HUES6 (cell line): ENCODE measurements at regions not wholly inside any gene's neighbourhood (a gene's known extent, or its start where the extent isn't known, plus 50 kb on each side); places are given as distances from the start of the nearest gene placed in this dataset.
"Not testable (repeated sequence)": the region's sequence is repeated elsewhere in the genome, so short reads cannot be mapped to it uniquely, and the experiment has no call there.

Experiments
- H3K27ac ChIP-seq: 2 replicates; pipeline ENCODE4 v1.7.0; 2013; ENCODE audit warnings: low read depth, mild to moderate bottlenecking, low read length, inconsistent platforms
- H3K27me3 ChIP-seq: 2 replicates; pipeline ENCODE4 v1.6.1; 2013; ENCODE audit warnings: low read length; ENCODE audit not compliant: control insufficient read depth, insufficient read depth
- H3K36me3 ChIP-seq: 2 replicates; pipeline ENCODE4 v1.6.1; 2013; ENCODE audit warnings: low read length; ENCODE audit not compliant: control insufficient read depth, insufficient read depth
- H3K4me1 ChIP-seq: 2 replicates; pipeline ENCODE4 v1.6.1; 2013; ENCODE audit warnings: low read length; ENCODE audit not compliant: control insufficient read depth, insufficient read depth
- H3K4me3 ChIP-seq: 2 replicates; pipeline ENCODE4 v1.5.1; 2013; ENCODE audit warnings: low read depth, low read length
- H3K9ac ChIP-seq: one replicate; pipeline ENCODE4 v1.6.1; 2013; ENCODE audit warnings: mild to moderate bottlenecking, low read length
- H3K9me3 ChIP-seq: 2 replicates; pipeline ENCODE4 v1.6.1; 2013; ENCODE audit warnings: low read depth, low read length; ENCODE audit not compliant: control insufficient read depth, insufficient read depth

DNA sequence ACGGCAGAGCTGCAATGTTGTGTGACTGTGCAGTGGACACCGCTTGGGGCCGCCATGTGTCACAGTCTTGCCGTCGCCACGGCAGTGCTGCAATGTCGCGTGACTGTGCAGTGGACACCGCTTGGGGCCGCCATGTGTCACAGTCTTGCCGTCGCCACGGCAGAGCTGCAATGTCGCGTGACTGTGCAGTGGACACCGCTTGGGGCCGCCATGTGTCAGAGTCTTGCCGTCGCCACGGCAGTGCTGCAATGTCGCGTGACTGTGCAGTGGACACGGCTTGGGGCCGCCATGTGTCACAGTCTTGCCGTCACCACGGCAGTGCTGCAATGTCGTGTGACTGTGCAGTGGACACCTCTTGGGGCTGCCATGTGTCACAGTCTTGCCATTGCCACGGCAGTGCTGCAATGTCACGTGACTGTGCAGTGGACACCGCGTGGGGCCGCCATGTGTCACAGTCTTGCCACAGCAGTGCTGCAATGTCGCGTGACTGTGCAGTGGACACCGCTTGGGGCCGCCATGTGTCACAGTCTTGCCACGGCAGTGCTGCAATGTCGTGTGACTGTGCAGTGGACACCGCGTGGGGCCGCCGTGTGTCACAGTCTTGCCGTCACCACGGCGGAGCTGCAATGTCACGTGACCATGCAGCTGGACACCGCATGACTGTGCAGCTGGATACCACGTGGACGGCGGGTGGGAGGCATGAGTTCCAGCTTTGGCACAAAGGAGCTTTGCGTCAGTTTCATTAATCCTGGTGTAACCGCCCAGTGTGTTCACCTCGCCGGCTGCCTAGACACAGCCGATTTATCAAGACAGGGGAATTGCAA is 182.1 kb upstream of the FOXD4L5 start:
- not testable (repeated sequence) for H3K4me1 ChIP-seq, H3K4me3 ChIP-seq, H3K27ac ChIP-seq, H3K9ac ChIP-seq, H3K27me3 ChIP-seq, H3K36me3 ChIP-seq
- peaks cover 50% of the 10 kb centered on the region; the same call in 1 of the 2 replicates for H3K9me3 ChIP-seq

DNA sequence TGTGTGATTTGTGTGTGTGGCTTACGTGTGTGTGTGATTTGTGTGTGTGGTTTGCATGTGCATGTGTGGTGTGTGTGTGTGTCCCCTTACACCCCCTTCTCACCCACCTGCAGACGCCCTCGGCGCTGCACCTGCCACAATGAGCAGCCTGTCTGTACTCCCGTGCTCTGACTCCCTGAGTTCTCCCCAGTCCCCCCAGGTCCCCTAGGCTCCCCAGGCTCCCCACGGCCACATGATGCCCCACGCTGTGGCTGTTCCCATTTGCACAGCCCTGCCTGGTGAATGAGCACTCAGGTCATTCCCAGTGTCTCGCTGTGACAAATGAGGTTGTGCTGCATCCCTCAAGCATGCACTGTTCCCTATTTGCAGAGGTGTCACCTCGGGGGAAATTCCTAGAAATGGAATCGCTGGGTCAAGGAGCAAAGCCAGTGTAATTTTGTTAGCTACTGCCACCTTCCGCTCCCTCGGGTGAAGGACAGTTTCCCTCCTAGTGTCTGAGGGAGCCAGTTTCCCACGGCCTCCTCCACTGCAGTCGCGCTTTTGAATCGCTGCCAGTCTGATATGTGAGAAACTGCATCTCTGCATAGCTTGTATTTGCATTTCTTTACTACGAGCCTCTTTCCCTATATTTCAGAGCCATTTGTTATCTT is 180.4 kb upstream of the FOXD4L5 start:
- H3K4me1 ChIP-seq, H3K27ac ChIP-seq, H3K36me3 ChIP-seq, H3K27me3 ChIP-seq, H3K4me3 ChIP-seq, H3K9ac ChIP-seq: not testable (repeated sequence)
- H3K9me3 ChIP-seq = peaks cover 50% of the 10 kb centered on the region; the same call in 1 of the 2 replicates

DNA sequence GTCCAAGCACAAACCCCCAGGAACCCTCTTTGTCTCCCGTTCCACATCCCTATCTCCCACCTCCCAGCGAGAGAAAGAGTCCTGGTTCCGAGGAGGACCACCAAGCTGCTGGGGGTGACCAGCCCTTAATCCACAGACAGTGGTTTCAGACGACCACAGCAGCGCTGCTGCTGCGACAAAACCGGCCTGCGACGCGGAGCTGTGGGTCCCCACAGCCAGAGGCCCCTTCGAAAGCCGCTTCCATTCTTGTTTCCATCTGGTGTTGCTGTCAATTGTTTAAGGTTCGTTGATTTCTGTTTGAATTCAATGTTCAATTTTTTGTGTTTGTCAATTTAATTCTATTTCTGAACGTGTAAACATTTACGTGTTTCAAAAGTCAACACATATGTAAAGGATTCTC is 177.5 kb upstream of the FOXD4L5 start:
- H3K36me3 ChIP-seq, H3K9ac ChIP-seq, H3K27ac ChIP-seq, H3K4me1 ChIP-seq, H3K4me3 ChIP-seq, H3K27me3 ChIP-seq: not testable (repeated sequence)
- H3K9me3 ChIP-seq = peaks cover 64% of the 10 kb centered on the region; the same call in 1 of the 2 replicates

DNA sequence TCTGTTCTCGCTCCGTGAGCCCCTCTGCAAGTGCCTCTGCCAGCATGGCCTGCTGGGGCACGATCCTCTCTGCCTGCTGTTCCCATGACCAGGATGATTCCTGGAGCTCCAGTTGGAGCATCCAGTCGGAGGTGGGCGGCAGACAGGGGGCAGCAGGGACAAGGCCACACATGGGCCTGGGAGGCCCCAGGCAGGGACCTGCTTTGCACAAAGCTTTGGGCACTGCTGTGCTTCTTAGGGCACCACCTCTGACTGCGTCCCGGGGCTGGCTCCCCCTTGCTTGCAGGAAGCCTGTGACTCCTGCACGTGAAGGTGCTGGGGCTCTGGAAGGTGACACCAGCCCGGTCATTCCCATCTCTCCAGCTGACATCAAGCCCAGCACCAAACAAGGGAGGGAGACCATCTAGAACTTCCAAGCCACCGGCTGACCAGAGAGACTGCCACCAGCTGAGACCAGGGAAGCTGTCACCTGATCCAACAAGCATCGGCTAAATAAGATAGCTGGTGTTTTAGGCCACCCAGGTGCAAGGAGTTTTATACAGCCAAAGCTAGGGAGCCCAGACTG is 174.8 kb upstream of the FOXD4L5 start:
- H3K27ac ChIP-seq = no peak overlapping the region

DNA sequence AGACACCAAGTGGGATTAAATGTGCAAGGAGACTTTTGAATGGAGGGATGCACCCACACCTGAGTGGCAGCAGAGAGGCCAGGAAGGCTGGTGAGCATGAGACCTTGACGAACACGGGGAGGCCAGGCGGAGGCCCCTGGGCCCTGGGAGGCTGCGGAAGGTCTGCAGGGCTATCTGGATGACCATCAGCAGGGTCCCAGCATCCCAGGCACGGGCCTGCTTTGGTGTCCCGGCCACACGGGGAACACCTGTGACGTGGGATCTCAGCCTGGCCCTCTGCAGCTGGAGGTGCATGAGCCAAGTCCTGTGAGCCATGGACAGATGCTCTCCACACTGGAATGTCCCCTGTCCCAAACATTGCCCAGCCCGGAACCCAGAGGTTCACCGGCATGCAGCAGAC is 174.0 kb upstream of the FOXD4L5 start:
- H3K4me3 ChIP-seq = no peak overlapping the region
- H3K27ac ChIP-seq = no peak overlapping the region
- H3K4me1 ChIP-seq = no peaks in the 10 kb centered on the region
- H3K9ac ChIP-seq = no peak overlapping the region
- peaks cover 58% of the 10 kb centered on the region; the same call in 1 of the 2 replicates for H3K9me3 ChIP-seq
- no peaks in the 10 kb centered on the region for H3K36me3 ChIP-seq
- no peaks in the 10 kb centered on the region for H3K27me3 ChIP-seq

More for the DNA sequence above, 174.8 kb upstream of the FOXD4L5 start:
- H3K4me1 ChIP-seq = no peaks in the 10 kb centered on the region
- peaks cover 61% of the 10 kb centered on the region; the same call in 1 of the 2 replicates for H3K9me3 ChIP-seq
- H3K4me3 ChIP-seq = no peak overlapping the region
- H3K9ac ChIP-seq = no peak overlapping the region
- H3K36me3 ChIP-seq = no peaks in the 10 kb centered on the region
- no peaks in the 10 kb centered on the region for H3K27me3 ChIP-seq

DNA sequence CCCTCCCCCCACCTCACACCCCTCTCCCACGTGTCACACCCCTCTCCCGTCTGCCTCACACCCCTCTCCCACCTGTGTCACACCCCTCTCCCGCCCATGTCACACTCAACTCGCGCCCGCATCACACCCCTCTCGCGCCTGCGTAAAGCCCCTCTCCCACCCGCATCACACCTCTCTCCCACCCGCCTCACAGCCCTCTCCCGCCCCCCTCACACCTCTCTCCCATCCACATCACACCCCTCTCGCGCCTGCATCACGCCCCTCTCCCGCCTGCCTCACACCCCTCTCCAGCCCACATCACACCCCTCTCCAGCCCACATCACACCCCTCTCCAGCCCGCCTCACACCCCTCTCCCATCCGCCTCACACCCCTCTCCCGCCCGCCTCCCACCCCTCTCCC is 173.5 kb upstream of the FOXD4L5 start:
- Histone ChIP-seq H3K27me3 (no peaks in the 10 kb centered on the region), H3K27ac (no peak overlapping the region), H3K9me3 (peaks cover 55% of the 10 kb centered on the region; the same call in 1 of the 2 replicates), H3K4me3 (no peak overlapping the region), H3K9ac (no peak overlapping the region), H3K4me1 (no peaks in the 10 kb centered on the region), H3K36me3 (no peaks in the 10 kb centered on the region)

DNA sequence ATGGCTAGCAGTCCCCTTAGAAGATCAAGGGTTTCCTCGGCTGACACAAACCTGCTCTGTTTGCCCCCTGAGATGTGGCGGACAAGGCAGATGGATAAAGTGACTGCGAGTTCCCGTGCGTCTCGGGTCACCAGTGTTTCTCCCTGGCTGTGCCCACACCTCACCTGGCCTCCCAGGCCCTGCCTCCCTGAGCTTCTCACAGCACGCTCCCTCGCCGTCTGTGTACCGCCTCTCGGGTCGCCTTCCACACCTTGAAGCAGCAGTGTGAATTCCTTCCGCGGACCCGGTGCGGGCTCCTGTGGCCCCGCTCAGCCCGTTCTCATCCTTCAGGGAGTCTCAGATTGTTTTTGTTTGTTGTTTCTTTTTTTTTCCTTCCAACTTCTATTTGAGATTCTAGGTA is 172.0 kb upstream of the FOXD4L5 start:
- not testable (repeated sequence) for H3K27ac ChIP-seq, H3K4me1 ChIP-seq, H3K9ac ChIP-seq, H3K4me3 ChIP-seq, H3K27me3 ChIP-seq, H3K36me3 ChIP-seq
- H3K9me3 ChIP-seq = peaks cover 56% of the 10 kb centered on the region; the same call in 1 of the 2 replicates

DNA sequence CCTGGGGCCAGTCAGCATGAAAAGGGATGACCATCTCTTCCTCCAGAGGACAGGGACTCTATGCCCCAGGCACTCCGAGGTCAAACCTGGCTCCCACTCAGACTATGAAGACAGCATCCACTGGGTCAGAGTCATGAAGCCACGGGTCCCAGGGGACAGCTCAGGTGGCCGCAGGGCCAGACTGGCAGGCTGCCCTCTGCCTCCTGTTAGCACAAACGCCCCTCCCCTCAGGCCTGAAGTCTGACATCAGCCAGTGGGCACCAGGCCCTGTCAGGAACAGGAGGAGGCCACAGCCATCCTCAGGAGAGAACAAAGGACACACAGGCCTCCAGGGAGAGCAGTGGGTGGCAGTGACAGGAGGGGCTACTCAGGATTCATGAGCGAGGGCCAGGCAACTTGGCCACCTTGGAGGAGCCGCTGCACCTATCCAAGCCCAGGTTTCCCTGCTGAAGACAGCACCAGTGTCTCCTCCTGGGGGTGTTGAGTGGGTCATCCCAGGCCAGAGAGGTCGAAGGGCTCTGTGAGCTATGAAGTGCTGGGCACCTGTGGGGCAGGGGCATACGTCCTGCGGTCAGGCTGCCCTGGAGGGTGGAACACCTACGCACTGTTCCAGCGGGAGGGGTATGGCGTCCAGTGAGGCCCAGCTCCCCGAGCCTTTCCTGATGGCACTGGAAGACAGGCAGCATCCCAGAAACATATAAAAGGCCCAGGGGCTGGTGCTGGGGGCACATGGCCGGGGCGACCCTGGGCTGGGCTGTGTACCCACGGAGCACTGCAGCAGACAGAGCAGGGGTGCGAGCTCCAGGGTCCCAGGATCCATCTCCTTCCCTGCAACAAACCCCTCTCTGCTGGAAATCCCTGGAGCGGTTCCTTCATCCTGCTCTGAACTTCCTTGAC is 171.0 kb upstream of the FOXD4L5 start:
- not testable (repeated sequence) for H3K27ac ChIP-seq, H3K4me1 ChIP-seq, H3K4me3 ChIP-seq, H3K9ac ChIP-seq, H3K36me3 ChIP-seq, H3K27me3 ChIP-seq
- peaks cover 56% of the 10 kb centered on the region; the same call in 1 of the 2 replicates for H3K9me3 ChIP-seq

DNA sequence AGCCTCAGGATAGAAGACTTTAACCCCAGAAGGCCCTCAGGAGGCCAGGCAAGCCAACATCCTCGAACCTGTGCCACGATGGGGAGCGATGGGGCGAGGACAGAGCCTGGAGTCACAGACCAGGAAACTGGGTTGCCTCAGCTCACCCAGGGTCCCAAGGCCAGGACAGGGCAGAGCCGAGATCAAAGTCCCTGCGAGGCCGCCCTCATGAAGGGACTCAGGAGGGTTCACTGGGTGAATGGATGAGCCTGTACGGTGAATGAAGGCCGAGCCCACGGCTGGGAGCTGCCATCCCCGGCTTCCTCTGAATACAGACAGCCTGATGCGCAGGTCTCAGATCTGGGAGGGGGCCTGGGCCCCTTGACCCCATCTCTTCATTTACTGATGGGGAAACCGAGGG is 170.1 kb upstream of the FOXD4L5 start:
- not testable (repeated sequence) for H3K27me3 ChIP-seq, H3K4me3 ChIP-seq, H3K36me3 ChIP-seq, H3K4me1 ChIP-seq, H3K27ac ChIP-seq, H3K9ac ChIP-seq
- H3K9me3 ChIP-seq = peaks cover 56% of the 10 kb centered on the region; the same call in 1 of the 2 replicates

DNA sequence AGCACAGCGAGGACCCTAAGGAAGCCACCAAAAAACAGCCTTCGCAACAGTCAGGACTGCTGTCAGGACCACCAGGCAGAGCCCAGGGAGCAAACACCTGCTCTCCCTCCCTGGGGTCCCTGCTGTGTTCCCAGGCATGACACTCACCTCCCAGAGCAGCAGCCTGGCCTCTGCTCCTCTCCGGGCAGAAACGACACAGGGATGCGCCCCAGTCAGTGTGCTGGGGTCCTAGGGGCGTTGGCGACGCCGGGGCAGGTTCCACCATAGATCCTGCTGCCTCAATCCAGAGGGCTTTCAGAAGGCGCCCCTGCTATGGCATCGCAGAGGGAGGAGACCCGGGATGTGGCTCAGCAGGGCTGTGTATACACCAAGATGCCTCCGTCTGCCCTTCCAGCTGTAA is 169.7 kb upstream of the FOXD4L5 start:
- H3K27me3 ChIP-seq, H3K4me3 ChIP-seq, H3K27ac ChIP-seq, H3K4me1 ChIP-seq, H3K36me3 ChIP-seq, H3K9ac ChIP-seq: not testable (repeated sequence)
- peaks cover 52% of the 10 kb centered on the region; the same call in 1 of the 2 replicates for H3K9me3 ChIP-seq
